ENCODE measurements at regions not wholly inside any gene's neighbourhood (a gene's known extent, or its start where the extent isn't known, plus 50 kb on each side); places are given as distances from the start of the nearest gene placed in this dataset.

GRCh38 chr3:25367025-25367424 is 61.0 kb upstream of the RARB start:
- H3K36me3 ChIP-seq (ENCODE audit: control insufficient read depth in 2 of 2, insufficient read depth in 2 of 2, low read length in 1 of 2): no peaks in the 10 kb centered on the region
- intact Hi-C loops (cut with micrococcal nuclease; ENCODE audit: unreplicated experiment) (no loop called here), in situ Hi-C loops (cut with MboI) (no loop called here)
- no peak overlapping the region for H2AFZ ChIP-seq (ENCODE audit: control insufficient read depth, low read depth, low read length)
- no peaks in the 10 kb centered on the region for H3K9me3 ChIP-seq (replicated peaks; ENCODE audit: control insufficient read depth, insufficient read depth, low read length)
- ChIA-PET CTCF (no interaction called here), SMC1A (ENCODE audit: uncharacterized antibody, unreplicated experiment) (no interaction called here), RAD21 (ENCODE audit: unreplicated experiment) (no interaction called here), POLR2A (no interaction called here)
- H3K27ac ChIP-seq (ENCODE audit: control insufficient read depth, insufficient read depth): no peak overlapping the region
- DNase-seq (ENCODE audit: low read depth, low spot score): no peak
- H3K9ac ChIP-seq (ENCODE audit: control insufficient read depth, insufficient read depth, low read length): no peak overlapping the region
- FAIRE-seq: no peak
- no peaks in the 10 kb centered on the region for H3K79me2 ChIP-seq (ENCODE audit: control insufficient read depth, insufficient read depth, low read length)
- ATAC-seq: no peak
- no peaks in the 10 kb centered on the region for H4K20me1 ChIP-seq (ENCODE audit: control insufficient read depth, insufficient read depth)
- WGBS (ENCODE audit: insufficient coverage, insufficient replicate concordance, low lambda C conversion rate, missing lambda C conversion rate): 92% methylated on average over 1 of the region's 1 CpG
- no peaks in the 10 kb centered on the region for H3K27me3 ChIP-seq (replicated peaks in 1 of 2; ENCODE audit: control insufficient read depth in 2 of 2, insufficient read depth in 2 of 2, low read length in 1 of 2)
- BruUV-seq (replicated peaks): no TSS peak
- no peak for TF ChIP-seq ASH2L (IDR thresholded peaks at IDR 0.05; ENCODE audit: borderline replicate concordance, low read depth)
- TF ChIP-seq RFX5 (IDR thresholded peaks at IDR 0.05; ENCODE audit: low read depth, low read length): no peak
- TF ChIP-seq RELA (IDR thresholded peaks at IDR 0.05; ENCODE audit: borderline replicate concordance, partially characterized antibody): no peak
- TF ChIP-seq JUND (IDR thresholded peaks at IDR 0.05; ENCODE audit: low read depth, low read length): no peak
- H3K4me2 ChIP-seq (ENCODE audit: control insufficient read depth, insufficient read depth): no peak overlapping the region
- no peak overlapping the region for H3K4me3 ChIP-seq
- no peaks in the 10 kb centered on the region for H3K4me1 ChIP-seq (ENCODE audit: control insufficient read depth, insufficient read depth, low read length)

DNA sequence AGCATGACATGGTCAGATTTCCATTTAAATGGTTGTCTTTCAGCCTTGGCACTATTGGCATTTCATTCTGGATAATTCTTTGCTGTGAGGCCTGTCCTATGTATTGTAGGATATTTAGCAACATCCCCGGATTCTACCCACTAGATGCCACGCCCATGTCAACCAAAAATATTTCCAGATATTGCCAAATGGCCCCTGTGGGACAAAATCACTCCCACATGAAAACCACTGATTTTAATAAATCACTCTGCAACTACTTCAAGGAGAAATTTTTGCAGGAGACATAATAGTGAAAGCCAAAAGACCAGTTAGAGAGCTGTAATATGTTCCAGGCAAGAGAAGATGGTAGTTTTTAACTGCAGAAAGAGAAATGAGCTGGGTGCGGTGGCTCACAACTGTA is 55.9 kb upstream of the RARB start:
- SMC1A ChIA-PET (ENCODE audit: uncharacterized antibody, unreplicated experiment): no interaction called here
- intact Hi-C loops (cut with micrococcal nuclease; ENCODE audit: unreplicated experiment): no loop called here
- Histone ChIP-seq H3K9ac (ENCODE audit: control insufficient read depth, insufficient read depth, low read length) (no peak overlapping the region), H3K4me3 (no peak overlapping the region), H2AFZ (ENCODE audit: control insufficient read depth, low read depth, low read length) (no peak overlapping the region), H3K27ac (ENCODE audit: control insufficient read depth, insufficient read depth) (no peak overlapping the region), H3K4me1 (ENCODE audit: control insufficient read depth, insufficient read depth, low read length) (no peaks in the 10 kb centered on the region), H3K9me3 (replicated peaks; ENCODE audit: control insufficient read depth, insufficient read depth, low read length) (no peaks in the 10 kb centered on the region), H3K79me2 (ENCODE audit: control insufficient read depth, insufficient read depth, low read length) (no peaks in the 10 kb centered on the region), H3K27me3 (replicated peaks in 1 of 2; ENCODE audit: control insufficient read depth in 2 of 2, insufficient read depth in 2 of 2, low read length in 1 of 2) (no peaks in the 10 kb centered on the region), H4K20me1 (ENCODE audit: control insufficient read depth, insufficient read depth) (no peaks in the 10 kb centered on the region), H3K4me2 (ENCODE audit: control insufficient read depth, insufficient read depth) (no peak overlapping the region), H3K36me3 (ENCODE audit: control insufficient read depth in 2 of 2, insufficient read depth in 2 of 2, low read length in 1 of 2) (no peaks in the 10 kb centered on the region)
- POLR2A ChIA-PET: interaction anchor here (1.1 kb wide), 1 partner anchor 11 kb away, joined by 3 read pairs; no protein-coding TSS in a partner anchor
- RAD21 ChIA-PET (ENCODE audit: unreplicated experiment): no interaction called here
- in situ Hi-C loops (cut with MboI): no loop called here
- CTCF ChIA-PET: no interaction called here
- ATAC-seq: no peak
- no TSS peak for BruUV-seq (replicated peaks)
- WGBS (ENCODE audit: insufficient coverage, insufficient replicate concordance, low lambda C conversion rate, missing lambda C conversion rate): 33% methylated on average over 3 of the region's 3 CpGs
- FAIRE-seq: no peak
- no peak for DNase-seq (ENCODE audit: low read depth, low spot score)
- TF ChIP-seq TBL1XR1 (IDR thresholded peaks at IDR 0.05; ENCODE audit: low read depth, low read length): no peak
- no peak for TF ChIP-seq EGR1 (IDR thresholded peaks at IDR 0.05; ENCODE audit: borderline replicate concordance in 1 of 2, low read depth in 2 of 2, low read length in 2 of 2)
- no peak for TF ChIP-seq MTA3 (IDR thresholded peaks at IDR 0.05; ENCODE audit: borderline replicate concordance, low read length)
- no peak for TF ChIP-seq ZNF687 (IDR thresholded peaks at IDR 0.05)
- TF ChIP-seq, protein P1, sequence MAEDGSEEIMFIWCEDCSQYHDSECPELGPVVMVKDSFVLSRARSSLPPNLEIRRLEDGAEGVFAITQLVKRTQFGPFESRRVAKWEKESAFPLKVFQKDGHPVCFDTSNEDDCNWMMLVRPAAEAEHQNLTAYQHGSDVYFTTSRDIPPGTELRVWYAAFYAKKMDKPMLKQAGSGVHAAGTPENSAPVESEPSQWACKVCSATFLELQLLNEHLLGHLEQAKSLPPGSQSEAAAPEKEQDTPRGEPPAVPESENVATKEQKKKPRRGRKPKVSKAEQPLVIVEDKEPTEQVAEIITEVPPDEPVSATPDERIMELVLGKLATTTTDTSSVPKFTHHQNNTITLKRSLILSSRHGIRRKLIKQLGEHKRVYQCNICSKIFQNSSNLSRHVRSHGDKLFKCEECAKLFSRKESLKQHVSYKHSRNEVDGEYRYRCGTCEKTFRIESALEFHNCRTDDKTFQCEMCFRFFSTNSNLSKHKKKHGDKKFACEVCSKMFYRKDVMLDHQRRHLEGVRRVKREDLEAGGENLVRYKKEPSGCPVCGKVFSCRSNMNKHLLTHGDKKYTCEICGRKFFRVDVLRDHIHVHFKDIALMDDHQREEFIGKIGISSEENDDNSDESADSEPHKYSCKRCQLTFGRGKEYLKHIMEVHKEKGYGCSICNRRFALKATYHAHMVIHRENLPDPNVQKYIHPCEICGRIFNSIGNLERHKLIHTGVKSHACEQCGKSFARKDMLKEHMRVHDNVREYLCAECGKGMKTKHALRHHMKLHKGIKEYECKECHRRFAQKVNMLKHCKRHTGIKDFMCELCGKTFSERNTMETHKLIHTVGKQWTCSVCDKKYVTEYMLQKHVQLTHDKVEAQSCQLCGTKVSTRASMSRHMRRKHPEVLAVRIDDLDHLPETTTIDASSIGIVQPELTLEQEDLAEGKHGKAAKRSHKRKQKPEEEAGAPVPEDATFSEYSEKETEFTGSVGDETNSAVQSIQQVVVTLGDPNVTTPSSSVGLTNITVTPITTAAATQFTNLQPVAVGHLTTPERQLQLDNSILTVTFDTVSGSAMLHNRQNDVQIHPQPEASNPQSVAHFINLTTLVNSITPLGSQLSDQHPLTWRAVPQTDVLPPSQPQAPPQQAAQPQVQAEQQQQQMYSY (CRISPR knock-in tag; IDR thresholded peaks at IDR 0.05): no peak
- TF ChIP-seq POLR2AphosphoS2 (IDR thresholded peaks at IDR 0.05; ENCODE audit: low read depth, low read length): no peak
- TF ChIP-seq ETV6 (conservative IDR thresholded peaks at IDR 0.05 in 1 of 2, IDR thresholded peaks at IDR 0.05 in 1 of 2; ENCODE audit: borderline replicate concordance in 1 of 2, low read depth in 1 of 2): no peak

Data from GM12878 (cell line).